ENCODE measurements at regions not wholly inside any gene's neighbourhood (a gene's known extent, or its start where the extent isn't known, plus 50 kb on each side); places are given as distances from the start of the nearest gene placed in this dataset.

DNA sequence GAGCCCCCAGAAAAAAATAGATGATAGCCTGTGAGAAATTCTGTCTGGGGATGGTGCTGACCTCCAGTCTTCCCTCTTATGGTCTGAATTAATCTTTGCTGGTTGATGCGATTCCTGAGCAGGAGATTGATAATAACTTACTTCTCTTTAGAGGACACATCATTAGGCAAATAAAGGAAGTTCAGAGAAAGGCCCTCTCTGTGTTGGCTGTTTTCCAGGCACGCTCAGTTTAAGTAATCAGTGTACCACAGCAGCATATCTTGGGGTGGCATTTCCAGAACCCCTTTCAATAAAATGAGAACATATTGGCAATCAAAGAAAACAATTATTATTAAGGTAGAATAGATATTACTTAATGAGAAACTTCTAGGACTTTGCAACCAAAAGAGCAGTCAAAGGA is 1129.3 kb upstream of the RAG2 start:
- Mint-ChIP-seq H3K4me3 (ENCODE audit: low read depth, unreplicated experiment) (no peak overlapping the region), H3K36me3 (ENCODE audit: insufficient read depth, unreplicated experiment) (no peaks in the 10 kb centered on the region), H3K27ac (ENCODE audit: unreplicated experiment) (peak overlapping the region; percentile 28), H3K9me3 (ENCODE audit: low read depth, unreplicated experiment) (no peaks in the 10 kb centered on the region), H3K4me1 (ENCODE audit: low read depth, unreplicated experiment) (peaks cover 15% of the 10 kb centered on the region), H3K27me3 (ENCODE audit: unreplicated experiment) (no peaks in the 10 kb centered on the region)
- DNase-seq = peak; percentile 19
- intact Hi-C loops (cut with micrococcal nuclease; ENCODE audit: unreplicated experiment) = no loop called here
- no TSS peak for BruUV-seq (replicated peaks)
- CTCF ChIA-PET = no interaction called here
- no peak for TF ChIP-seq CTCF (IDR thresholded peaks at IDR 0.05; ENCODE audit: unreplicated experiment)

- intact Hi-C loops (cut with micrococcal nuclease; ENCODE audit: unreplicated experiment) = no loop called here
- no TSS peak for BruUV-seq (replicated peaks)
- Mint-ChIP-seq H3K4me3 (ENCODE audit: low read depth, unreplicated experiment) (no peak overlapping the region), H3K4me1 (ENCODE audit: low read depth, unreplicated experiment) (peaks cover 15% of the 10 kb centered on the region), H3K36me3 (ENCODE audit: insufficient read depth, unreplicated experiment) (no peaks in the 10 kb centered on the region), H3K9me3 (ENCODE audit: low read depth, unreplicated experiment) (no peaks in the 10 kb centered on the region), H3K27me3 (ENCODE audit: unreplicated experiment) (no peaks in the 10 kb centered on the region), H3K27ac (ENCODE audit: unreplicated experiment) (no peak overlapping the region)
- no peak for DNase-seq
- TF ChIP-seq CTCF (IDR thresholded peaks at IDR 0.05; ENCODE audit: unreplicated experiment) = no peak
- CTCF ChIA-PET = no interaction called here
Measured at GRCh38 chr11:37724315-37724714, 1126.3 kb upstream of the RAG2 start.

- no peaks in the 10 kb centered on the region for H3K9me3 Mint-ChIP-seq (ENCODE audit: low read depth, unreplicated experiment)
- no peak for DNase-seq
- CTCF ChIA-PET = no interaction called here
Measured at GRCh38 chr11:37721485-37721884, 1123.4 kb upstream of the RAG2 start.

DNA sequence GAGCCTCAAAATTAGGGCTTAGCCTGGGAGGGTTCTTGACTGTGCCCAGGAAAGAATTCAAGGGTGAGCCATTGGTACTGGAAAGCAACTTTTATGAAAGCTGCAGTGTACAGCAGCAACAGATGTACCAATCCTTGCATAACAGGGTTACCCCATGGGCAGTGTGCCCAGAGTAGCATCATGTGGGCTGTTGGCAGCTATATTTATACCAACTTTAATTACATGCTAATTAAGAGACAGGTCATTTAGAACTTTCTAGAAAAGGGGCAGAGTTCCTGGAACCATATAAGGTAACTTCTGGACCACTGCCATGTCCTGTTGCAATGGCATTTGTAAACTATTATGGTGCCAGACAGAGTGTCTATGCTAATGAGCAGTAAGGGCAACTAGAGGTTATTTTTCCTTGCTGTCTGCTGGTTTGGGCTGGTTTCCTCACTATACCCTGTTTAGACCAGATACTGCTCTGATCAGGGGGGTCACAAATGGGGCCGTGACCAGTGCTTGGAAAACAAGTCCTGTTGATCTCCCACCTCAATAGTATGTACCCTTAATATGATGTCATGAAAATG is 1120.5 kb upstream of the RAG2 start:
- H3K4me1 Mint-ChIP-seq (ENCODE audit: low read depth, unreplicated experiment) = no peaks in the 10 kb centered on the region
- TF ChIP-seq CTCF (IDR thresholded peaks at IDR 0.05; ENCODE audit: unreplicated experiment) = no peak
- no TSS peak for BruUV-seq (replicated peaks)
- no peaks in the 10 kb centered on the region for H3K36me3 Mint-ChIP-seq (ENCODE audit: insufficient read depth, unreplicated experiment)
- no peaks in the 10 kb centered on the region for H3K27me3 Mint-ChIP-seq (ENCODE audit: unreplicated experiment)
- no peaks in the 10 kb centered on the region for H3K9me3 Mint-ChIP-seq (ENCODE audit: low read depth, unreplicated experiment)
- DNase-seq = no peak
- CTCF ChIA-PET = no interaction called here
- intact Hi-C loops (cut with micrococcal nuclease; ENCODE audit: unreplicated experiment) = no loop called here
- H3K27ac Mint-ChIP-seq (ENCODE audit: unreplicated experiment) = no peak overlapping the region
- H3K4me3 Mint-ChIP-seq (ENCODE audit: low read depth, unreplicated experiment) = no peak overlapping the region

More at GRCh38 chr11:37721485-37721884, 1123.4 kb upstream of the RAG2 start:
- Mint-ChIP-seq H3K4me1 (ENCODE audit: low read depth, unreplicated experiment) (peaks cover 3% of the 10 kb centered on the region), H3K4me3 (ENCODE audit: low read depth, unreplicated experiment) (no peak overlapping the region), H3K27me3 (ENCODE audit: unreplicated experiment) (no peaks in the 10 kb centered on the region), H3K36me3 (ENCODE audit: insufficient read depth, unreplicated experiment) (no peaks in the 10 kb centered on the region), H3K27ac (ENCODE audit: unreplicated experiment) (no peak overlapping the region)
- no TSS peak for BruUV-seq (replicated peaks)
- intact Hi-C loops (cut with micrococcal nuclease; ENCODE audit: unreplicated experiment) = no loop called here
- no peak for TF ChIP-seq CTCF (IDR thresholded peaks at IDR 0.05; ENCODE audit: unreplicated experiment)

All from Calu3 (cell line).